GM12891 (cell line): ENCODE measurements at regions not wholly inside any gene's neighbourhood (a gene's known extent, or its start where the extent isn't known, plus 50 kb on each side); places are given as distances from the start of the nearest gene placed in this dataset.

Source experiments
- PAX5 ChIP-seq: IDR thresholded peaks from 2 replicates; pipeline ENCODE4 v1.6.1; 2011; ENCODE audit warnings: low read length, moderate library complexity, mild to moderate bottlenecking; ENCODE audit not compliant: insufficient read depth, severe bottlenecking
- POLR2A ChIP-seq: IDR thresholded peaks from 2 replicates; pipeline ENCODE4 v1.6.1; 2011; ENCODE audit warnings: low read depth, low read length, control low read depth
- POLR2AphosphoS5 ChIP-seq: IDR thresholded peaks from 2 replicates; pipeline ENCODE4 v1.6.1; 2011; ENCODE audit warnings: low read depth, low read length, control low read depth

GRCh38 chr2:117646872-117647271 lies 167.6 kb upstream of the DDX18 start:
- no peak for TF ChIP-seq POLR2AphosphoS5
- TF ChIP-seq PAX5: no peak
- TF ChIP-seq POLR2A: no peak
